Hematopoietic multipotent progenitor cell treated with erythropoietin and hydrocortisone succinate and interleukin-3 and kit ligand, for 6 days (in vitro differentiated cells): ENCODE measurements at regions not wholly inside any gene's neighbourhood (a gene's known extent, or its start where the extent isn't known, plus 50 kb on each side); places are given as distances from the start of the nearest gene placed in this dataset.

Source experiments
- DNase-seq: peaks from one replicate; pipeline ENCODE4 v3.0.0-alpha.2; 2015

- DNase-seq = no peak
Observed at GRCh38 chr2:193590831-193591230, 1396.1 kb upstream of the TMEFF2 start.

DNA sequence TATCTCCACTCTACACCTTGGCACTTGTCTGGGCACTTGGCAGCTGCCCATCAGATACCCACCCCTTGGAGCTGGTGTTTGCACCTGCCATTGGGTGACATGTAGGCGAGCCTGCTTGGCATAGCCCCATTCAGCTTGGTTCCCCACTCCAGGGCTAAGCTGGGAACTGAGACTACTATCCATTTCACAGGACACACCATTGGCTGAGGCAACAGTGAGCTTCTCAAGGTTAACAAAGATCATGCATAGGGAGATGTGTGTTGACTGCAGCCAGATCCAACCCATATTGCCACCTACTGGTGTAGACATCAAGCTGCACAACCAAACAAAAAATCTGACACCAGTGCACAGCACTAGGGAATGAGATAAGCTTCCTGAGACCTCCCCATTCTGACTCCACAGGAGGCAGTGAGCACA lies 1389.8 kb upstream of the TMEFF2 start:
- DNase-seq = peak; percentile 71

GRCh38 chr2:193583638-193584400 lies 1389.1 kb upstream of the TMEFF2 start:
- DNase-seq = peak; percentile 7

GRCh38 chr2:193581807-193582206 lies 1387.1 kb upstream of the TMEFF2 start:
- no peak for DNase-seq

DNA sequence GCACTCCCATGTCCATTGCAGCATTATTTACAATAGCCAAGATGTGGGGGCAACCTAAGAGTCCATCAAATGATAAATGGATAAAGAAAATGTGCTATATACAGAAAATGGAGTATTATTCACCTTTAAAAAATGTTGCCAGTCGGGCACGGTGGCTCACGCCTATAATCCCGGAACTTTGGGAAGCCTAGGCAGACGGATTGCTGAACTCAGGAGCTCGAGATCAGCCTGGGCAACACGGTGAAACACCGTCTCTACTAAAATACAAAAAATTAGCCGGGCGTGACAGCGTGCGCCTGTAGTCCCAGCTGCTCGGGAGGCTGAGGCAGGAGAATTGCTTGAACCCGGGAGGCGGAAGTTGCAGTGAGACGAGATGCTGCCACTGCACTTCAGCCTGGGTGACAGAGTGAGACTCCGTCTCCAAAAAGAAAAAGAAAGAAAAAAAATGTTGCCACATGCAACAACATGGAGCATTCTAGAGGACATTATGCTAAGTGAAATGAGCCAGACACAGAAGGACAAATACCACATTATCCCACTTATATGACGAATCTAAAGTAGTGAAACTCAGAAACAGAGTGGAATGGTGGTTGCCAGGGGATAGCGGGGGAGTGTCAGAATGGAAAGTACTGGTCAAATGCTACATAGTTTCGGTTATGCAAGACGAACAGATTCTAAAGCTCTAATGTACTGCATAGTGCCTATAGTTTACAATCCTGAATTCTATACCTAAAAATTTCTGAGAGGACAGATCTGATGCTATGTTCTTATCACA lies 1385.6 kb upstream of the TMEFF2 start:
- DNase-seq = no peak

DNA sequence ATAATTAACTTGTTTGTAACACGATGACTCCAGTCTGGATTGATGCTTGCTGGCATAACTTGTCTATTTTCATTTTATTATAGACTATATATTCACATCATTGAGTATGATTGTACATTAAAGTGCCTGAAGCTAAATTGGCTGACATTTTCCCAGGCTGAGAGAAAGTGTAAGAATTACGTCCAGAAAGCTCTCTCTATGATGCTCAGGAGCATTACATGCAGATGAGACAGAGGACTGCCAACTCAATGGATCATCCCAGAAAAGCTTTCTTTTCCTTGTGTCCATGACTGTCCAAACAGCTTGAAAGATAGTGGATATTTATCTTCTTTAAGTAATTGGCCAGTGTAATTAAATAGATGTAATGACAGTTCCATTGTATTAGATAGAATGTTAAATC lies 1372.2 kb upstream of the TMEFF2 start:
- no peak for DNase-seq

DNA sequence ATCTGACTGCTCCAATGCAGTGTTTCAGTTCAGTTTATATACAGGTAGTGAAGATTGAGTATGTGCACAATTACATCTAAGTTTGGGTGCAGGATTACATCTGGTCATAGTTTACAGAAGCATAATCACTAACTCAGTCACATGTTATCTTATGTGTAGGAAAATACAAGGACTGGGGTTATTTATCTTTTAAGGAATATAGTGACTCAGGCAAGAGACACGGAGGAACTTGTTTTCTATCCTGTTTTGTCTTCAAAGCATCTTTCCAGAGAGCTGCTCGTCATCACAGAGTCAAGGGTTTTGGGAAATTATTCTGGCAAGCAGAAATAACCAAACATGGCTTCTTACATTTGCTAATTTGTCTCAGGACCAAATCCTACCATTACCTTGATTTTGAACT lies 1371.5 kb upstream of the TMEFF2 start:
- DNase-seq = no peak

- DNase-seq = no peak
Observed at GRCh38 chr2:193562031-193562430, 1367.3 kb upstream of the TMEFF2 start.

DNA sequence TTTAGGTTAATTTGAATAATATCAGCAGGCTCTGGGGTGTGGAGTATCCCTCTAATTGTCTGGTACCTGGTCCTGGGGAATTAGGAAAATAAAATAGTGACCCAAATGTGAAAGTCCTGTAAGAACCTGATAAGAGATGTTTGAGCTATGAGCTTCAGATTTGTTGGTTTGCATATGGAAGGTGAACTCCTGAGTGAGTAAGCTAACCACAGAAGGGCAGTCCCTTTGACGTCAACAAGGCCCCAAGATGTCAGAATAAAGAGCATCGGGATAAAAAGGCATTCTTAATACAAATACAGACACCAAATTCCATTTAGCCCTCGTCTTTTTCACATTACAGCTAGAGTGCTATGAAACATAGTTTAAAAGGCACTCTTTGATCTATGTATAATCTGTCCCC lies 1366.3 kb upstream of the TMEFF2 start:
- no peak for DNase-seq

- no peak for DNase-seq
Observed at GRCh38 chr2:193556766-193557470, 1362.2 kb upstream of the TMEFF2 start.

DNA sequence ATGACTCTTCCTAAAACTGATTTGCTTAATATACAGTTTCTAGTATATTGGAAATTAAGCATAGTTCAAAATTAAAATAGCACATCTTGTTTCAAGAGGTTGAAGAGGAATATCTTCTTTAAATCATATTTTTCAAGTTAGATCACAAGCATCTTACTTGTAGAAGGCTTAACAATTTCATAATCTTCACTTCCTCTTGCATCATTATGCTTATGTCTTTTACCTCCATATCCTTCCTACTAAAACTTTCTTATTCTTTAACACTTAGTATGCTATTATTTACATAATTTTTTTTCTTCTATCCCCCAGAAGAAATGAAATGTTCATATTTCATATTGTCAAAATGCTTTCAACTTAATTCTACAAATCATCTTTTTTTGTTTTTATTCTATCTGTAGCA lies 1354.9 kb upstream of the TMEFF2 start:
- no peak for DNase-seq

GRCh38 chr2:193542762-193543161 lies 1348.0 kb upstream of the TMEFF2 start:
- DNase-seq = no peak

DNA sequence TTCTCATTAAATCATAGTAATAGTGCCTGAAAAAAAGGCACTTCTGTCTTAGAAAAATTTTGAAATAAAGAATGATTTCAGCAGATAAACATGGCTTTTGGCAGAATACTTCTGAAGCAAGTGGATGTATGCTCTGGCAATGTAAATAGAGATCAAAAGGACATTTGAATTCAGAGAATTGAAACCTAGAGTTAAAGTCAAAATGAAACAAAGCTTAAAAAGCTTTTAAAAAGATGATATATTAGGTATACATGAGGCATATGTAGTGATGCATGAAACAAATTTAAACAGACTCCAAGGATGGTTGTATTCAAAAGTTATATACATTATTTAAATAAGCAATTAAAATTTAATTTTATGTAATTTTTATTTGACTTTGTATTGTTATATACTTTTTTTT lies 1344.5 kb upstream of the TMEFF2 start:
- no peak for DNase-seq

GRCh38 chr2:193538061-193538460 lies 1343.3 kb upstream of the TMEFF2 start:
- no peak for DNase-seq

DNA sequence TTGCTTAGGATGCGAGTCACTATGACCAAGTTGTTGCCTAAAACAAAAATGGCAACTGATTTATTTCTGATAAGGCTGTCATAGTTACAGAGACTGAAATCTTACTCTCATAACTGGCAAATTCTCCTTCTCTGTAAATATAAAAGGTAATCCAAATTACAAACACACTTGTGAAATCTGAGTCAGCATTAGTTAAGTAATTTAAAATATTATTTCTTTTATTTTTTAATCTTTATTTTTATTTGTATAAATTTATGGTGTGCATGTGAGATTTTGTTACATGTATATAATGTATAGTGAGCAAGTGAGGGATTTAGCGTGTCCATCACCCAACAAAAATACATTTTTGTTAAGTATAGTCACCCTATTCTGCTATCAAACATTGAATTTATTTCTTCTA lies 1342.8 kb upstream of the TMEFF2 start:
- no peak for DNase-seq

DNA sequence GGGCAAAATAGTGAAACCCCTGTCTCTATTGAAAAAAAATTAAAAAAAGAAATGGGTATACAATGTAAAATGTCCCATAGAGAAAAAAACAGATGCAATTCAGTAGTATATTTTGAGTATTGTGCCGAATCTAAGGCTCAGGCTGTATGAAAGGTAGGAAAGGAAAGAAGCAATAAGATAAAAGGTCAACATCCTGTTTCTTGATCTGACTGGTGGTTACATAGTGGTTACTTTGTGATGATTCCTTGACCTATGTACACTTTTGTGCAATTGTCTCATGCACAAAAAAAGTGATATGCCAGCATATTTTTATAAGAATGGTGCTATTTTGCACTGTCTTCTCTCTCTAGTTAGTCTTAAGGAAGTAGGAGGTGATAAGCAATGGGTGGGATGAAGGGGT lies 1333.7 kb upstream of the TMEFF2 start:
- no peak for DNase-seq

DNA sequence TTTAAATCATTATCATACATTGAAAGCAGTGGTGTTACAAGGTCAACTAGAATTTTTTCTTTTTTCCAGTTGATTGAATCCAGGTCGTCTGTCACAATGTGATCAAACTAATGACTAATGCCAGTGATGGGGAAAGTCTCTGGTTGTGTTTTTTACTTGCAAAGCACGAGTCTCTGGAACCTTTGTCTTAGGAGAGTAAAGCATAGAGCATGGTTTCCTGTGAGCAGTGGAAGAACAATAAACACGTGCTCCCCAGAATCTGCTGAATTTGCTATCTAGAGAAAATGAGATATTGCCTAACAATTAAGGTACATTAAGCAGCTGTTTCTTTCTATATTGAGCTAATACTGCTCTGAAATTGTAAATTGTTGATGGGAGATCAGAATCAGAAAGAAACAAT lies 1332.4 kb upstream of the TMEFF2 start:
- DNase-seq = no peak

DNA sequence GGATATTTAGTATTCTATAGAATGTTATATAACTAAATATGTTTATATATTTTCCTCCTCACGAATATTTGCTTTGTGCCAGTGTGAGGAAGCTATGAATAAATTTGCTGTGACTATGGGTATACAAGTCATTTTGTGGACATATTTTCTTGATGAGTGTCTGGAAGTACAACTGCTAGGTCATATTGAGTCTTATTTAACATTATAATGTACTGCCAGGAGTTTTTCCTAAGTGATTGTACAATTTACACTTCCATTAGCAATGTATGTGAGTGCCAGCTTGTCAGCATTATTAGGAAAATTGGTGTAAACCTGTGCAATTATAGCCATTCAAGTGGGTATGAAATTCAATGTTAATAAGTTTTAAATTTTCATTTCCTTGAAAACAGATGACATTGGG lies 1328.9 kb upstream of the TMEFF2 start:
- DNase-seq = no peak

GRCh38 chr2:193521523-193521922 lies 1326.8 kb upstream of the TMEFF2 start:
- DNase-seq = no peak

DNA sequence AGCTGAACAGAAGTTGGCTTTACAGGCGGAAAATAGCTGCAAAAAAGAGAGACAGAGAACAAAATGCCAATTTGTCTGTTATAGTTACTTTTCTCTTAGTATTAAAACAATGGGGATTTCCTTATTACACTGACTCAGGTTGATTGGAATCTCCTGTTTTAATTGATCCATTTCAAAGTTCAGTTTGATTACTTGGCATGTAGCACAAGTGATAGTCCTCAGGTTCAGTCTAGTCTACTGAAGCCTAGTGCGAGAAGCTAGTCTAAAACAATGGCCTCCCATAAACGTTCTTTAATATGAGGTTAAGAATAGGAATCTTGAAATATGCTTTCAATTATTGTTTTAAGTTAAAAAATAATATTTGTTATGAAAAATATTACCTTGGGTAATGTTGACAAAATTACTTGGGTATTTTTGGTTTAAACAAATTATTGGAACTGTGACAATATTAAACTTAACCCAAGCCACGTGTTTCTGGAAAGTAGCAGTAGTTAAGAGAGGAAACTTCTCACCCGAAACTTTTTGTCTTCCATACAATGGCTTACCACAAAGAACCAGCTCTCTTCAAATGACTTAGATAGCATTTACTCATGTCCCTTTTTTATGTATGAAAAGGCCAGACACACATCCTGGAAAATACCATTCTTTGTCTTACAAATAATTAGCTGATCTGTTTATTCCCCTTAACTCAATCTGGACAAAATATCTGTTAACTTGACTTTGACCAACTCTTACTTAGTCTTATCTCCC lies 1326.2 kb upstream of the TMEFF2 start:
- no peak for DNase-seq

GRCh38 chr2:193518041-193518817 lies 1323.5 kb upstream of the TMEFF2 start:
- no peak for DNase-seq

- DNase-seq = peak; percentile 5
Observed at GRCh38 chr2:193517615-193518014, 1322.9 kb upstream of the TMEFF2 start.
